Naive thymus-derived CD4-positive, alpha-beta T cell (primary cell): ENCODE measurements at regions not wholly inside any gene's neighbourhood (a gene's known extent, or its start where the extent isn't known, plus 50 kb on each side); places are given as distances from the start of the nearest gene placed in this dataset.

ENCODE experiments used
- ATAC-seq: fragments of 150-1000 bp; cut with Tn5 transposase; 2 replicates; pipeline ENCODE4 v1.10.0; 2021; ENCODE audit warnings: mild to moderate bottlenecking, moderate library complexity
- CTCF ChIA-PET: fragments of 350-600 bp; sonication (Branson Sonifier 250); formaldehyde crosslinking; loops from one replicate; lab custom pipeline; 2021; ENCODE audit warnings: antibody characterized with exemption; lab: Charles Lee
- POLR2A ChIA-PET: fragments of 350-600 bp; sonication (Branson Sonifier 250); formaldehyde crosslinking; loops from one replicate; lab custom pipeline; 2021; ENCODE audit warnings: antibody characterized with exemption, inconsistent platforms; lab: Charles Lee
- DNase-seq, 9 donors: peaks; one replicate each; pipeline versions ENCODE4 v3.0.0 to v3.0.0-alpha.2; 2020 to 2022; ENCODE audit warnings: mixed read lengths in 1 of 9
- H3K27ac ChIP-seq: one replicate; pipeline ENCODE4 v1.7.0; 2013; ENCODE audit warnings: mild to moderate bottlenecking, low read depth, low read length, moderate library complexity
- H3K27me3 ChIP-seq, 2 donors: one replicate each; pipeline ENCODE4 v1.7.0; 2013; ENCODE audit warnings: low read length in 2 of 2, mild to moderate bottlenecking in 2 of 2, moderate library complexity in 2 of 2; ENCODE audit not compliant: control insufficient read depth in 2 of 2, insufficient read depth in 2 of 2
- H3K36me3 ChIP-seq, 3 experiments: 1 replicate in 2 of 3; 2 replicates in 1 of 3; pipeline ENCODE4 v1.7.0; 2013; ENCODE audit warnings: low read length in 3 of 3, mild to moderate bottlenecking in 3 of 3, moderate library complexity in 1 of 3; ENCODE audit not compliant: insufficient read depth in 3 of 3, control insufficient read depth in 2 of 3
- H3K4me1 ChIP-seq, 2 donors: one replicate each; pipeline ENCODE4 v1.7.0; 2013; ENCODE audit warnings: low read length in 2 of 2, mild to moderate bottlenecking in 2 of 2, moderate library complexity in 1 of 2; ENCODE audit not compliant: control insufficient read depth in 2 of 2, insufficient read depth in 2 of 2
- H3K4me3 ChIP-seq: 2 replicates; pipeline ENCODE4 v1.7.0; 2013; ENCODE audit warnings: mild to moderate bottlenecking, low read length
- H3K9me3 ChIP-seq, 3 experiments: 1 replicate in 2 of 3; 2 replicates in 1 of 3; pipeline ENCODE4 v1.7.0; 2013; ENCODE audit warnings: low read length in 3 of 3; ENCODE audit not compliant: control insufficient read depth in 2 of 3
- H3K27ac Mint-ChIP-seq, 9 donors: one replicate each; pipeline ENCODE4 v1.8.0; 2020 to 2022; ENCODE audit warnings: mixed read lengths in 9 of 9, mild to moderate bottlenecking in 8 of 9, moderate library complexity in 5 of 9, inconsistent platforms in 2 of 9
- H3K27me3 Mint-ChIP-seq, 5 donors: one replicate each; pipeline ENCODE4 v1.8.0; 2021 to 2022; ENCODE audit warnings: mixed read lengths in 5 of 5, mild to moderate bottlenecking in 1 of 5
- H3K36me3 Mint-ChIP-seq, 5 donors: one replicate each; pipeline ENCODE4 v1.8.0; 2020 to 2022; ENCODE audit warnings: mixed read lengths in 5 of 5, mild to moderate bottlenecking in 3 of 5, inconsistent platforms in 1 of 5
- H3K4me1 Mint-ChIP-seq, 7 donors: one replicate each; pipeline ENCODE4 v1.8.0; 2020 to 2022; ENCODE audit warnings: mixed read lengths in 7 of 7, mild to moderate bottlenecking in 3 of 7, inconsistent platforms in 1 of 7
- H3K4me3 Mint-ChIP-seq, 10 donors: one replicate each; pipeline ENCODE4 v1.8.0; 2020 to 2022; ENCODE audit warnings: mild to moderate bottlenecking in 10 of 10, mixed read lengths in 10 of 10, moderate library complexity in 6 of 10, inconsistent platforms in 2 of 10
- H3K9me3 Mint-ChIP-seq, 11 donors: one replicate each; pipeline ENCODE4 v1.8.0; 2020 to 2022; ENCODE audit warnings: mixed read lengths in 11 of 11, mild to moderate bottlenecking in 4 of 11, inconsistent platforms in 1 of 11, moderate library complexity in 1 of 11
- intact Hi-C, 2 donors: fragments of 100-400 bp; cut with micrococcal nuclease; formaldehyde crosslinking; loops; one replicate each; pipeline ENCODE4 v1.15.1; 2023

GRCh38 chr14:30125322-30125979 is 197.8 kb upstream of the PRKD1 start:
- intact Hi-C loops: no loop called here
- Mint-ChIP-seq H3K4me3 (no peak overlapping the region), H3K9me3 (peaks cover 0 to 9% (median 2%) of the 10 kb centered on the region in 11 donors), H3K27ac (no peak overlapping the region), H3K36me3 (no peaks in the 10 kb centered on the region), H3K27me3 (no peaks in the 10 kb centered on the region), H3K4me1 (no peaks in the 10 kb centered on the region)
- H3K4me1 ChIP-seq: no peaks in the 10 kb centered on the region
- DNase-seq (no peak), ATAC-seq (no peak)
- H3K9me3 ChIP-seq: no peaks in the 10 kb centered on the region
- no peaks in the 10 kb centered on the region for H3K36me3 ChIP-seq
- H3K27ac ChIP-seq: no peak overlapping the region
- ChIA-PET POLR2A (no interaction called here), CTCF (no interaction called here)
- H3K4me3 ChIP-seq: no peak overlapping the region
- H3K27me3 ChIP-seq: no peaks in the 10 kb centered on the region

- no peaks in the 10 kb centered on the region for H3K27me3 Mint-ChIP-seq
- H3K27me3 ChIP-seq: no peaks in the 10 kb centered on the region
- no peak overlapping the region for H3K4me3 ChIP-seq
- CTCF ChIA-PET: no interaction called here
- H3K27ac Mint-ChIP-seq: no peak overlapping the region
- no peaks in the 10 kb centered on the region for H3K4me1 ChIP-seq
- H3K4me3 Mint-ChIP-seq: no peak overlapping the region
- H3K4me1 Mint-ChIP-seq: no peaks in the 10 kb centered on the region
- POLR2A ChIA-PET: no interaction called here
- ATAC-seq: no peak
- no peak for DNase-seq
- no peaks in the 10 kb centered on the region for H3K36me3 ChIP-seq
- peaks cover 0 to 9% (median 2%) of the 10 kb centered on the region in 11 donors for H3K9me3 Mint-ChIP-seq
- H3K36me3 Mint-ChIP-seq: no peaks in the 10 kb centered on the region
- no peak overlapping the region for H3K27ac ChIP-seq
- H3K9me3 ChIP-seq: no peaks in the 10 kb centered on the region
- intact Hi-C loops: no loop called here
Observed at GRCh38 chr14:30129807-30130206, 202.2 kb upstream of the PRKD1 start.

- no peaks in the 10 kb centered on the region for H3K27me3 Mint-ChIP-seq
- intact Hi-C loops: no loop called here
Observed at GRCh38 chr14:30131581-30132097, 204.0 kb upstream of the PRKD1 start.

GRCh38 chr14:30132196-30132595 is 204.5 kb upstream of the PRKD1 start:
- no peak overlapping the region for H3K27ac ChIP-seq
- ATAC-seq (no peak), DNase-seq (no peak)
- intact Hi-C loops: no loop called here
- ChIA-PET POLR2A (no interaction called here), CTCF (no interaction called here)
- no peaks in the 10 kb centered on the region for H3K9me3 ChIP-seq
- Mint-ChIP-seq H3K9me3 (peaks cover 0 to 3% (median under 1%) of the 10 kb centered on the region in 11 donors), H3K4me1 (no peaks in the 10 kb centered on the region), H3K4me3 (no peak overlapping the region), H3K36me3 (no peaks in the 10 kb centered on the region), H3K27ac (no peak overlapping the region), H3K27me3 (no peaks in the 10 kb centered on the region)
- H3K4me1 ChIP-seq: no peaks in the 10 kb centered on the region
- no peak overlapping the region for H3K4me3 ChIP-seq
- no peaks in the 10 kb centered on the region for H3K27me3 ChIP-seq
- H3K36me3 ChIP-seq: no peaks in the 10 kb centered on the region

More at GRCh38 chr14:30131581-30132097, 204.0 kb upstream of the PRKD1 start:
- Histone ChIP-seq H3K4me3 (no peak overlapping the region), H3K27ac (no peak overlapping the region), H3K36me3 (no peaks in the 10 kb centered on the region), H3K27me3 (no peaks in the 10 kb centered on the region), H3K9me3 (no peaks in the 10 kb centered on the region), H3K4me1 (no peaks in the 10 kb centered on the region)
- ATAC-seq (no peak), DNase-seq (no peak)
- POLR2A ChIA-PET: no interaction called here
- Mint-ChIP-seq H3K9me3 (peaks cover 0 to 8% (median 2%) of the 10 kb centered on the region in 11 donors), H3K36me3 (no peaks in the 10 kb centered on the region), H3K4me1 (no peaks in the 10 kb centered on the region), H3K27ac (no peak overlapping the region), H3K4me3 (no peak overlapping the region)
- CTCF ChIA-PET: no interaction called here

GRCh38 chr14:30134936-30135335 is 207.3 kb upstream of the PRKD1 start:
- ChIA-PET CTCF (no interaction called here), POLR2A (no interaction called here)
- H3K4me1 Mint-ChIP-seq: no peaks in the 10 kb centered on the region
- peaks cover 0 to 2% (median 0%) of the 10 kb centered on the region in 5 donors for H3K27me3 Mint-ChIP-seq
- no peak overlapping the region for H3K4me3 Mint-ChIP-seq
- H3K4me1 ChIP-seq: no peaks in the 10 kb centered on the region
- DNase-seq (no peak), ATAC-seq (no peak)
- intact Hi-C loops: no loop called here
- H3K27ac Mint-ChIP-seq: no peak overlapping the region
- H3K27me3 ChIP-seq: no peaks in the 10 kb centered on the region
- no peak overlapping the region for H3K27ac ChIP-seq
- H3K36me3 Mint-ChIP-seq: no peaks in the 10 kb centered on the region
- no peaks in the 10 kb centered on the region for H3K9me3 ChIP-seq
- H3K4me3 ChIP-seq: no peak overlapping the region
- no peaks in the 10 kb centered on the region for H3K36me3 ChIP-seq
- peaks cover 0 to 4% (median 0%) of the 10 kb centered on the region in 11 donors for H3K9me3 Mint-ChIP-seq

- Histone ChIP-seq H3K27ac (no peak overlapping the region), H3K27me3 (no peaks in the 10 kb centered on the region), H3K4me1 (no peaks in the 10 kb centered on the region), H3K9me3 (no peaks in the 10 kb centered on the region), H3K36me3 (no peaks in the 10 kb centered on the region), H3K4me3 (no peak overlapping the region)
- Mint-ChIP-seq H3K4me1 (no peaks in the 10 kb centered on the region), H3K27me3 (peaks cover 0 to 4% (median 0%) of the 10 kb centered on the region in 5 donors), H3K9me3 (peaks cover 0 to 9% (median 3%) of the 10 kb centered on the region in 11 donors), H3K36me3 (no peaks in the 10 kb centered on the region), H3K27ac (no peak overlapping the region), H3K4me3 (no peak overlapping the region)
- intact Hi-C loops: no loop called here
- ATAC-seq (no peak), DNase-seq (no peak)
- ChIA-PET CTCF (no interaction called here), POLR2A (no interaction called here)
Observed at GRCh38 chr14:30138567-30138966, 210.9 kb upstream of the PRKD1 start.

GRCh38 chr14:30142216-30142615 is 214.6 kb upstream of the PRKD1 start:
- POLR2A ChIA-PET: no interaction called here
- DNase-seq: no peak
- no peaks in the 10 kb centered on the region for H3K27me3 ChIP-seq
- H3K27me3 Mint-ChIP-seq: peaks cover 0 to 4% (median 0%) of the 10 kb centered on the region in 5 donors
- CTCF ChIA-PET: no interaction called here
- H3K4me1 Mint-ChIP-seq: no peaks in the 10 kb centered on the region
- ATAC-seq: no peak
- intact Hi-C loops: no loop called here
- peaks cover 1 to 15% (median 5%) of the 10 kb centered on the region in 3 experiments for H3K9me3 ChIP-seq
- no peak overlapping the region for H3K27ac ChIP-seq
- H3K9me3 Mint-ChIP-seq: peaks cover 5 to 28% (median 21%) of the 10 kb centered on the region in 11 donors
- no peak overlapping the region for H3K27ac Mint-ChIP-seq
- no peak overlapping the region for H3K4me3 Mint-ChIP-seq
- H3K36me3 Mint-ChIP-seq: no peaks in the 10 kb centered on the region
- no peaks in the 10 kb centered on the region for H3K36me3 ChIP-seq
- no peak overlapping the region for H3K4me3 ChIP-seq
- no peaks in the 10 kb centered on the region for H3K4me1 ChIP-seq
